HCT116 (cell line): ENCODE measurements at regions not wholly inside any gene's neighbourhood (a gene's known extent, or its start where the extent isn't known, plus 50 kb on each side); places are given as distances from the start of the nearest gene placed in this dataset.

Experiments used
- CEBPB ChIP-seq: IDR thresholded peaks from 2 replicates; pipeline ENCODE4 v1.6.1; 2012; ENCODE audit warnings: low read depth
- POLR2AphosphoS5 ChIP-seq: IDR thresholded peaks from 2 replicates; pipeline ENCODE4 v1.6.1; 2011; ENCODE audit warnings: mild to moderate bottlenecking, low read depth, low read length, moderate library complexity
- TF ChIP-seq, protein P1 (sequence below), 3 experiments: fragments of 200-600 bp in 1 of 3; sonication (generic) in 1 of 3; IDR thresholded peaks in 2 of 3; conservative IDR thresholded peaks in 1 of 3; 2 replicates each; pipeline ENCODE4 v1.5.1; 2012 to 2017; ENCODE audit warnings: low read depth in 2 of 3, low read length in 2 of 3, antibody characterized with exemption in 1 of 3, borderline replicate concordance in 1 of 3, control low read depth in 1 of 3, mild to moderate bottlenecking in 1 of 3, mixed read lengths in 1 of 3, mixed run types in 1 of 3, moderate library complexity in 1 of 3; ENCODE audit not compliant: insufficient read depth in 1 of 3

DNA sequence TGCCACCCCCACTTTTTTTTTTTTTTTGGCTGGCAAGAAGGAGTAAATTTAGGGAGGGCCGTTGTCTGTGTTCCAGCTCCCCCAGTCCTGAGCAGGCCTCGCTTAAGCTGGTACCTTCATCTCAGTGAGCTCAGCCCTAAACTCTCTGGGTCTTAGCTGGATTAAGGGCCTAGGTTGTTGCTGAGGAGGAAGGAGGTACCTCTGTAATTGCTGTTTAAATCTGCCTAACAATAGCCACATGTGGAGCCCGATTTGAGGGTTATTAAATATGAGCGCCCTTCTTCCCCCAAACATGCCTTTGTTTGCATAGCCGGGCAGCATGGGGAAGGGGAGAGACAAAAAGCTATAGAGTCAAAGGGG, 179.0 kb upstream of the PITX1 start:
- no peak for TF ChIP-seq CEBPB
- no peak for TF ChIP-seq POLR2AphosphoS5
- TF ChIP-seq, protein P1, sequence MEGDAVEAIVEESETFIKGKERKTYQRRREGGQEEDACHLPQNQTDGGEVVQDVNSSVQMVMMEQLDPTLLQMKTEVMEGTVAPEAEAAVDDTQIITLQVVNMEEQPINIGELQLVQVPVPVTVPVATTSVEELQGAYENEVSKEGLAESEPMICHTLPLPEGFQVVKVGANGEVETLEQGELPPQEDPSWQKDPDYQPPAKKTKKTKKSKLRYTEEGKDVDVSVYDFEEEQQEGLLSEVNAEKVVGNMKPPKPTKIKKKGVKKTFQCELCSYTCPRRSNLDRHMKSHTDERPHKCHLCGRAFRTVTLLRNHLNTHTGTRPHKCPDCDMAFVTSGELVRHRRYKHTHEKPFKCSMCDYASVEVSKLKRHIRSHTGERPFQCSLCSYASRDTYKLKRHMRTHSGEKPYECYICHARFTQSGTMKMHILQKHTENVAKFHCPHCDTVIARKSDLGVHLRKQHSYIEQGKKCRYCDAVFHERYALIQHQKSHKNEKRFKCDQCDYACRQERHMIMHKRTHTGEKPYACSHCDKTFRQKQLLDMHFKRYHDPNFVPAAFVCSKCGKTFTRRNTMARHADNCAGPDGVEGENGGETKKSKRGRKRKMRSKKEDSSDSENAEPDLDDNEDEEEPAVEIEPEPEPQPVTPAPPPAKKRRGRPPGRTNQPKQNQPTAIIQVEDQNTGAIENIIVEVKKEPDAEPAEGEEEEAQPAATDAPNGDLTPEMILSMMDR (IDR thresholded peaks at IDR 0.05 in 2 of 3, conservative IDR thresholded peaks at IDR 0.05 in 1 of 3; ENCODE audit: borderline replicate concordance in 1 of 3, insufficient read depth in 1 of 3, low read depth in 2 of 3, low read length in 2 of 3) = no peak
